IMR-90 (cell line): ENCODE measurements at regions not wholly inside any gene's neighbourhood (a gene's known extent, or its start where the extent isn't known, plus 50 kb on each side); places are given as distances from the start of the nearest gene placed in this dataset.

Source experiments
- MAFK ChIP-seq: IDR thresholded peaks from 2 replicates; pipeline ENCODE4 v1.6.1; 2012; ENCODE audit warnings: low read depth, low read length, improper control_type of control experiment
- MXI1 ChIP-seq: IDR thresholded peaks from 2 replicates; pipeline ENCODE4 v1.6.1; 2012; ENCODE audit warnings: low read depth, mild to moderate bottlenecking, low read length, moderate library complexity, borderline replicate concordance
- POLR2A ChIP-seq: IDR thresholded peaks from 2 replicates; pipeline ENCODE4 v1.6.1; 2012; ENCODE audit warnings: mild to moderate bottlenecking, low read depth, low read length
- RAD21 ChIP-seq: IDR thresholded peaks from 2 replicates; pipeline ENCODE4 v1.6.1; 2012; ENCODE audit warnings: low read length, improper control_type of control experiment
- RFX5 ChIP-seq: IDR thresholded peaks from 2 replicates; pipeline ENCODE4 v1.8.0; 2012; ENCODE audit warnings: low read depth, mild to moderate bottlenecking, low read length, moderate library complexity
- TF ChIP-seq, protein P1 (sequence below): conservative IDR thresholded peaks from 2 replicates; pipeline ENCODE4 v1.5.1; 2012; ENCODE audit warnings: mild to moderate bottlenecking, low read depth, low read length, improper control_type of control experiment
- TF ChIP-seq, protein P2 (sequence below): fragments of 150-350 bp; IDR thresholded peaks from 2 replicates; pipeline ENCODE4 v1.6.1; 2017; ENCODE audit warnings: mild to moderate bottlenecking, antibody characterized with exemption, low read length, low read depth

DNA sequence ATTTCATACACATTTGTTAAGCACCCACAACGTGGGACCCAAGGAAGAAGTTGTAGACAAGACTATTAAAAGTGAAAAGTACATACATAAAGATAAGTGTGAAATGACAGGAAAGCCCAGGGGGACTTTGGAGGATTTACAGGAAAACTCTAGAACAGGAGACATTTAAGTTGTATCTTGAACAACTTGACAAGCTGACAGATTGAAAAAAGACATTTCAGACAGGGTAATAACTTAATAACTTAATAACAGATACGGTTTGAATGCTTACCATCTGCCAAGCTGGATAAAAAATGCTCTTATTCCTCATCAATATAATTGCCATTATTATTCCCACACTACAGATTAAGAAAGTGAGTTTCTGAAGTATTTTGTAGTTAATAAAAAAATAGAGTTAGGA, 229.7 kb upstream of the SYT10 start:
- TF ChIP-seq POLR2A (no peak), RAD21 (no peak), MAFK (no peak), RFX5 (no peak), MXI1 (no peak)
- TF ChIP-seq, protein P1, sequence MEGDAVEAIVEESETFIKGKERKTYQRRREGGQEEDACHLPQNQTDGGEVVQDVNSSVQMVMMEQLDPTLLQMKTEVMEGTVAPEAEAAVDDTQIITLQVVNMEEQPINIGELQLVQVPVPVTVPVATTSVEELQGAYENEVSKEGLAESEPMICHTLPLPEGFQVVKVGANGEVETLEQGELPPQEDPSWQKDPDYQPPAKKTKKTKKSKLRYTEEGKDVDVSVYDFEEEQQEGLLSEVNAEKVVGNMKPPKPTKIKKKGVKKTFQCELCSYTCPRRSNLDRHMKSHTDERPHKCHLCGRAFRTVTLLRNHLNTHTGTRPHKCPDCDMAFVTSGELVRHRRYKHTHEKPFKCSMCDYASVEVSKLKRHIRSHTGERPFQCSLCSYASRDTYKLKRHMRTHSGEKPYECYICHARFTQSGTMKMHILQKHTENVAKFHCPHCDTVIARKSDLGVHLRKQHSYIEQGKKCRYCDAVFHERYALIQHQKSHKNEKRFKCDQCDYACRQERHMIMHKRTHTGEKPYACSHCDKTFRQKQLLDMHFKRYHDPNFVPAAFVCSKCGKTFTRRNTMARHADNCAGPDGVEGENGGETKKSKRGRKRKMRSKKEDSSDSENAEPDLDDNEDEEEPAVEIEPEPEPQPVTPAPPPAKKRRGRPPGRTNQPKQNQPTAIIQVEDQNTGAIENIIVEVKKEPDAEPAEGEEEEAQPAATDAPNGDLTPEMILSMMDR, result no peak
- TF ChIP-seq, protein P2, sequence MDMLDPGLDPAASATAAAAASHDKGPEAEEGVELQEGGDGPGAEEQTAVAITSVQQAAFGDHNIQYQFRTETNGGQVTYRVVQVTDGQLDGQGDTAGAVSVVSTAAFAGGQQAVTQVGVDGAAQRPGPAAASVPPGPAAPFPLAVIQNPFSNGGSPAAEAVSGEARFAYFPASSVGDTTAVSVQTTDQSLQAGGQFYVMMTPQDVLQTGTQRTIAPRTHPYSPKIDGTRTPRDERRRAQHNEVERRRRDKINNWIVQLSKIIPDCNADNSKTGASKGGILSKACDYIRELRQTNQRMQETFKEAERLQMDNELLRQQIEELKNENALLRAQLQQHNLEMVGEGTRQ, result no peak
